LNCAP (cell line): ENCODE measurements at regions not wholly inside any gene's neighbourhood (a gene's known extent, or its start where the extent isn't known, plus 50 kb on each side); places are given as distances from the start of the nearest gene placed in this dataset.

ENCODE experiments used
- TF ChIP-seq, protein P1 (sequence below): fragments of 450-650 bp; IDR thresholded peaks from 2 replicates; pipeline ENCODE4 v1.5.1; 2017; ENCODE audit warnings: mild to moderate bottlenecking

DNA sequence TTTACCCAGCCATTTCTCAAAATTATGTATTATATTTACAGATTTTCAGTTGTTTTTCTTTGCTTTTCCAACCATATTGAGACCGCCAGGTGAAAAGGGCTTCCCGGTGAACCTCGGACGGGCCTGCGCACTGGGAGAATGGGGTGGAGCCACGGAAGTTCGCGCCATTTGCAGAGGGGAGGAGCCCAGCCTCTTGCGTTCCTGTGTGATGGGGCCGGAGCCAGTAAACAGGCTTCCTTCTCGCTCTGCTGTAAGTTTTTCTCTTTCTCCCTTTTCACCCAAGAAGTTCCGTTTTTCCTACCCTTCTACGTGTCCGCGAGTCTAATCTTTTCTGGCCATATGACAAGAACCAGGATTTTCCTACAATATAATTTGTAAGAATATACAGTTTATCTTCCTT is 1108.8 kb upstream of the SEL1L start:
- TF ChIP-seq, protein P1, sequence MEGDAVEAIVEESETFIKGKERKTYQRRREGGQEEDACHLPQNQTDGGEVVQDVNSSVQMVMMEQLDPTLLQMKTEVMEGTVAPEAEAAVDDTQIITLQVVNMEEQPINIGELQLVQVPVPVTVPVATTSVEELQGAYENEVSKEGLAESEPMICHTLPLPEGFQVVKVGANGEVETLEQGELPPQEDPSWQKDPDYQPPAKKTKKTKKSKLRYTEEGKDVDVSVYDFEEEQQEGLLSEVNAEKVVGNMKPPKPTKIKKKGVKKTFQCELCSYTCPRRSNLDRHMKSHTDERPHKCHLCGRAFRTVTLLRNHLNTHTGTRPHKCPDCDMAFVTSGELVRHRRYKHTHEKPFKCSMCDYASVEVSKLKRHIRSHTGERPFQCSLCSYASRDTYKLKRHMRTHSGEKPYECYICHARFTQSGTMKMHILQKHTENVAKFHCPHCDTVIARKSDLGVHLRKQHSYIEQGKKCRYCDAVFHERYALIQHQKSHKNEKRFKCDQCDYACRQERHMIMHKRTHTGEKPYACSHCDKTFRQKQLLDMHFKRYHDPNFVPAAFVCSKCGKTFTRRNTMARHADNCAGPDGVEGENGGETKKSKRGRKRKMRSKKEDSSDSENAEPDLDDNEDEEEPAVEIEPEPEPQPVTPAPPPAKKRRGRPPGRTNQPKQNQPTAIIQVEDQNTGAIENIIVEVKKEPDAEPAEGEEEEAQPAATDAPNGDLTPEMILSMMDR, result no peak

DNA sequence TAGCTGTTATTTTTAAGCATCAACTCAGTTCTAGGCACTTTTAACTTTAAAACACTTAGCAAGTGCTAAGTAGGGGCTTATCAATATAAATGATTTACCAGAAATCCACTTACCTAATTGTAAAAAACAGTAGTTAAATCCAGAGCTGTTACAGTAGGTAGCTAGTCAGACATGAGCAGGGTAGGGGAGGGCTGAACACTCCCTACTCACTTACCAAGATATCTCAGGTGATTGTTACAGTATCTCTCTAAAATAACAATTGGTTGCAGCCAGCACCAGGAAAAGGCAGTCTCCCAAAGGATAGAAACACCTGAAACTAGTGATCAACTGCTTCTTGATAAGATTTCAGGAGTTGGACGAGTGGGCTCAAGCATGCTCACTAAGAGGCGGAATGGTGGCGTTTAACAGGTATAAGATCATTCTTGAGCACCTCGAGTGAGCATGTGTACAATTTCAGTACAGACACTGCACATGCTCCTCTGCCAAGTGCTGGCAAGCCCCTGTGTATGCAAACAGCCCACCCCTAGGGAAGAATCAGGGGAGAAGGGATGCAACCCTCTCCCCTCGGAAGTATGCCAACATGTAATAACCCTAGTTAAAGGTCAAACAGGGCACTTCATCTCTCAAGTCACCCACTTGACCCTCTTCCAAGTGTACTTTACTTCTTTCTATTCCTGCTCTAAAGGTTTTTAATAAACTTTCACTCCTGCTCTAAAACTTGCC is 1113.6 kb upstream of the SEL1L start:
- TF ChIP-seq, protein P1, result no peak

DNA sequence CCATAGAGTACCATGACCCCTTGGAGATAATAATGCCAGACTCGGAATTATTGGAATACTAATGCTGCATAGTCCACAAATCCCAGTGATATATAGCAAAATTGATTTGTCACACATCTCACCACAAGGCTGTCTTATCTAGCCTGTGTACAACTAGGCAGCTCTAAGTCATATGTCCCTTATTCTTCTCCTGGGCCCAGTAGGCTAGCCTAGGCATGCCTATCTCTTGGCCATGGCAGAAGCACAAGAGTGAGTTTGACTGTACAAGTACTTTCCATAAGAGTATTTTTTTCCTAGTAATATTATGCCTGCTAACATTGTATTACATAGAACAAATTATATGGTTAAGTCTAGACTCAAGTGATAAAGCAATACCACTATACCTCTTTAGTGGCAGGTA is 1122.1 kb upstream of the SEL1L start:
- TF ChIP-seq, protein P1, result no peak

DNA sequence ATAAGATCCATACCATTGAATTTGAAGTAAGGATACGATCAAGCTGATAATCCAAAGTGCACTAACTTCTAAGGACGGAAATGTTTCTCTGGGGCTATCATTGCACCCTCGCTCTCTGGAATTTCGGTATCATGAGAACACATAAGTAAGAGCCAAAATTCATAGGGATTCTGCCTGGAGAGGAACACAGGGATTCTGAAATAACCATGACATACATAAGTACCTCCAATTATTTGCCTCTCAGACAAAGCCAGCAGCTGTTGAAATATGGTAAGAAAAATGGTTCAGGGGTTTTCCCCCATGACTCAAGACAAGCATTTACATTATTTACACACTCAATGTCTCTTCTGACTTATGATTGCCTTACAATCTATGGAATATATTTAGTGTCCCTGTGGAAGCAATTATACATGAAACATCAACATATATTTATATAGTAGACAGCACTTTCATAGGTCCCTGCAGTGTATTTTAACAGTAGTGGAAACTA is 1123.6 kb upstream of the SEL1L start:
- TF ChIP-seq, protein P1, result no peak

DNA sequence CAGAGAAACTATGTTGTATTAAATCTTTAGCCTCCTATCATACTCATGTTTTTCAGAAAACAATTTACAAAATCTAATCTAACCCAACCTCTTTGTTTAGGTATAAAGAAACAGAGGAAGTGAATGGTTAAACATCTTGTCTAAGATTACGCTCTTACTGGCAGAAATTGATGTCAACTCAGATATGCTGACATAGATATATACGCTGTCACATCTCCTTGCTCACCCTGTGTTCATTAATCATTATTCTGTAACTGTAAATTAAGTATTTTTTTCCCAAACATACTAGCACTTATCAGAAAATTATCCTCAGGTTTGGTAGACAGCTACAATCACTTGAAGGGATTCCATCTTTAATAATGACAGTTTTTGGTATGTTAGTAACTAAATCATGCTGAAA is 1127.6 kb upstream of the SEL1L start:
- TF ChIP-seq, protein P1, result no peak

DNA sequence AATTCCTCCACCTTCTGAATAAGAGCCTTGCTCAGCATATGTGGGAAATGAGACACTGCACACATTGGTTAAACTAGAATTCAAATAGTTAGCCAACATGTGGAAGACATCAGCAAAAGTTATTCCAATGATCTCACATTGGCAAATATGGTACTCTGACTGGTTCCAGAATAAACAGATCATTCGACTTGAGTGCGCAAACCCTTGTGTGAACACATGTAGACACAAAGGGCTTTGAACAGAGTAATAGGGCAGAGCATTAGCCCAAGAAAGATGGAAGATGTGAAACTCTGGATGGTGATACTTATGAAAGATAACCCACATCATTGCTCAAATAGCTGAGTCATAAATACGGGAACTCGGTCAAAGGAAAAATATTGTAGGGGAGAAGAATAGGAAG is 1133.4 kb upstream of the SEL1L start:
- TF ChIP-seq, protein P1, result no peak

DNA sequence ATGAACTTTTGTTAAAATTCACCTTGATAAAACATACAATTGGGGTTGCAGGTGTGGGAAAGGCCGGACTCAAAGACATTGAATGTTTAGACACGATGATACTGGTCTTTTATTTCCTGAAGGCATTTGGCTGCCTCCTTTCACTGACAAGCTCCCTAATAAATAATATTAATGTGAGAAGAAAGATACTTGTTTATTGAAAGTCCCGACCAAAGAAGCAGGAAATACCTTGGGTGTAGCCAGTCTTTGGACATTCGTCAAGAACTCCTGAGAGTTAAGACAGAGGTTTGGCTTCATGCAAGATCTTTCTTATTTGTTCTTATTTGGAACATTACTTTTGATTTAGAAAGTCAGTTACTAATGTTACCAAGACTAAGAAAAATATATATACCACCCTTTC is 1133.8 kb upstream of the SEL1L start:
- TF ChIP-seq, protein P1, result no peak

DNA sequence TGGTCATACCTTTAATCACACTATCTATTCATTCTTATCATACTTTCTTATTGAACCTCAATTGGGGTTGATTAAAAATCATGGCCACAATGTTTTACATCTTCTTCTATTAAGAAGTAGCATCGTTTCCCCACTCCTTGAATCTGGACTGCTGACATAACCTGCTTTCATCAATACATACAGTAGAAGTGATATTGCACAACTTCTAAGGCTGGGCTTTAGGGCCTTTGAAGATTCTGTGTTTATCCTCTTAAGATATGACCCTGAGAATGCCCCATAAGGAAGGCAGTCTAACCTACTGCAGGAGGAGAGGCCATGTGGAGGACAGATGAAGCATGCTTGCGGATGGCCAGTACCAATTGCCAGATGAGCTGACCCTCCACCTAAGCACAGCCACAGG is 1142.8 kb upstream of the SEL1L start:
- TF ChIP-seq, protein P1, result no peak
